GM23248 (cell line): ENCODE measurements at regions not wholly inside any gene's neighbourhood (a gene's known extent, or its start where the extent isn't known, plus 50 kb on each side); places are given as distances from the start of the nearest gene placed in this dataset.

ENCODE experiments used
- DNase-seq: peaks from one replicate; pipeline ENCODE4 v3.0.0-alpha.2; 2015
- H2AFZ ChIP-seq: fragments of 200-600 bp; sonication (generic); 2 replicates; pipeline ENCODE4 v1.6.1; 2016; ENCODE audit warnings: antibody characterized with exemption
- H3F3A ChIP-seq: fragments of 200-600 bp; sonication (generic); 2 replicates; pipeline ENCODE4 v1.6.1; 2016; ENCODE audit warnings: mild to moderate bottlenecking, antibody characterized with exemption, mixed run types; ENCODE audit not compliant: insufficient read depth
- H3K27ac ChIP-seq: fragments of 200-600 bp; sonication (generic); 2 replicates; pipeline ENCODE4 v1.5.1; 2016; ENCODE audit warnings: mild to moderate bottlenecking
- H3K27me3 ChIP-seq: fragments of 200-600 bp; sonication (generic); replicated peaks from 2 replicates; pipeline ENCODE4 v1.6.1; 2016; ENCODE audit warnings: mild to moderate bottlenecking; ENCODE audit not compliant: insufficient read depth
- H3K36me3 ChIP-seq: fragments of 200-600 bp; sonication (generic); 2 replicates; pipeline ENCODE4 v1.6.1; 2016; ENCODE audit warnings: low read depth, mild to moderate bottlenecking
- H3K4me1 ChIP-seq: fragments of 200-600 bp; sonication (generic); 2 replicates; pipeline ENCODE4 v1.6.1; 2016; ENCODE audit warnings: mild to moderate bottlenecking; ENCODE audit not compliant: insufficient read depth
- H3K4me2 ChIP-seq: fragments of 200-600 bp; sonication (generic); one replicate; pipeline ENCODE4 v1.6.1; 2016; ENCODE audit warnings: mild to moderate bottlenecking; ENCODE audit not compliant: unreplicated experiment
- H3K4me3 ChIP-seq: fragments of 200-600 bp; sonication (generic); 2 replicates; pipeline ENCODE4 v1.5.1; 2016; ENCODE audit warnings: mild to moderate bottlenecking
- H3K79me2 ChIP-seq: fragments of 200-600 bp; sonication (generic); 2 replicates; pipeline ENCODE4 v1.6.1; 2016; ENCODE audit warnings: mild to moderate bottlenecking; ENCODE audit not compliant: insufficient read depth
- H3K9ac ChIP-seq: fragments of 200-600 bp; sonication (generic); 2 replicates; pipeline ENCODE4 v1.6.1; 2016; ENCODE audit warnings: mild to moderate bottlenecking
- H3K9me2 ChIP-seq: fragments of 200-600 bp; sonication (generic); 2 replicates; pipeline ENCODE4 v1.6.1; 2016; ENCODE audit warnings: mixed run types, mild to moderate bottlenecking, moderate library complexity; ENCODE audit not compliant: insufficient read depth
- H3K9me3 ChIP-seq: fragments of 200-600 bp; sonication (generic); one replicate; pipeline ENCODE4 v1.6.1; 2017; ENCODE audit warnings: low read depth
- H4K20me1 ChIP-seq: fragments of 200-600 bp; sonication (generic); 2 replicates; pipeline ENCODE4 v1.6.0; 2016; ENCODE audit not compliant: insufficient read depth
- EZH2 ChIP-seq: fragments of 200-600 bp; sonication (generic); IDR thresholded peaks from 2 replicates; pipeline ENCODE4 v1.6.1; 2018; ENCODE audit warnings: antibody characterized with exemption, mild to moderate bottlenecking; ENCODE audit not compliant: insufficient read depth, poor library complexity, severe bottlenecking
- EZH2phosphoT487 ChIP-seq: fragments of 200-600 bp; sonication (generic); IDR thresholded peaks from 2 replicates; pipeline ENCODE4 v1.6.1; 2018; ENCODE audit warnings: antibody characterized with exemption, moderate library complexity, mild to moderate bottlenecking, low read depth; ENCODE audit not compliant: insufficient read depth
- WGBS, 2 experiments: methylation state at CpG; one replicate each; pipeline ENCODE4 v1.1.6; 2015 to 2017; ENCODE audit warnings: low lambda C conversion rate in 2 of 2, low coverage in 1 of 2; ENCODE audit errors: missing lambda C conversion rate in 2 of 2; 5-methylcytosine and 5-hydroxymethylcytosine counted together
- in situ Hi-C: fragments of 300-500 bp; cut with MboI; formaldehyde crosslinking; loops from 2 replicates; pipeline ENCODE4 v1.15.0; 2020

DNA sequence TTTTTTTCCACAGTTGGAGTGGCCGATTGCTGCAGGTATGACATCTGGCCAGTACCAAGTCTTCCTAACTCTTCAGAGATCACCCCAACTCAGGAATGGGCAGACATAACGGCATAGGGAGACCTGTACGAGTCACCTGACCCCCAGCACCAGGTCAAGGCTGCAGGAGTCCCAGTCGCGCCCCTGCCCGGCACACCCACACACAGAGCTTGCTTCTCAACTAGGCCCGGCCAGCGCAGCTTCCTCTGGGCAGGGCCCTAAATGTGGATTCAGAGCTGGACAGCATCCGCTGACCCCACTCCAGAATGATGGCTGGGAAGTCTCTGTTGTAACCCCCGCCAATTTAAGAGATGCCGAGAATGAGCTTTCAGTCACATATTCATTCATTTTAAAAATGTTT lies 58.8 kb upstream of the CLDN14 start:
- H3K27me3 ChIP-seq, result peaks cover 35% of the 10 kb centered on the region
- H3K27ac ChIP-seq, result no peak overlapping the region
- no peak overlapping the region for H3K9ac ChIP-seq
- WGBS, 2 experiments, result 87 to 91% methylated on average over 11 of the region's 11 CpGs
- no peak overlapping the region for H3K4me2 ChIP-seq
- H3K79me2 ChIP-seq, result no peaks in the 10 kb centered on the region
- H4K20me1 ChIP-seq, result no peaks in the 10 kb centered on the region
- in situ Hi-C loops, result no loop called here
- no peak overlapping the region for H2AFZ ChIP-seq
- TF ChIP-seq EZH2 (no peak), EZH2phosphoT487 (no peak)
- H3K9me2 ChIP-seq, result no peaks in the 10 kb centered on the region
- no peak overlapping the region for H3K4me3 ChIP-seq
- no peaks in the 10 kb centered on the region for H3K4me1 ChIP-seq
- no peaks in the 10 kb centered on the region for H3F3A ChIP-seq
- H3K36me3 ChIP-seq, result no peaks in the 10 kb centered on the region
- DNase-seq, result no peak
- H3K9me3 ChIP-seq, result no peaks in the 10 kb centered on the region

DNA sequence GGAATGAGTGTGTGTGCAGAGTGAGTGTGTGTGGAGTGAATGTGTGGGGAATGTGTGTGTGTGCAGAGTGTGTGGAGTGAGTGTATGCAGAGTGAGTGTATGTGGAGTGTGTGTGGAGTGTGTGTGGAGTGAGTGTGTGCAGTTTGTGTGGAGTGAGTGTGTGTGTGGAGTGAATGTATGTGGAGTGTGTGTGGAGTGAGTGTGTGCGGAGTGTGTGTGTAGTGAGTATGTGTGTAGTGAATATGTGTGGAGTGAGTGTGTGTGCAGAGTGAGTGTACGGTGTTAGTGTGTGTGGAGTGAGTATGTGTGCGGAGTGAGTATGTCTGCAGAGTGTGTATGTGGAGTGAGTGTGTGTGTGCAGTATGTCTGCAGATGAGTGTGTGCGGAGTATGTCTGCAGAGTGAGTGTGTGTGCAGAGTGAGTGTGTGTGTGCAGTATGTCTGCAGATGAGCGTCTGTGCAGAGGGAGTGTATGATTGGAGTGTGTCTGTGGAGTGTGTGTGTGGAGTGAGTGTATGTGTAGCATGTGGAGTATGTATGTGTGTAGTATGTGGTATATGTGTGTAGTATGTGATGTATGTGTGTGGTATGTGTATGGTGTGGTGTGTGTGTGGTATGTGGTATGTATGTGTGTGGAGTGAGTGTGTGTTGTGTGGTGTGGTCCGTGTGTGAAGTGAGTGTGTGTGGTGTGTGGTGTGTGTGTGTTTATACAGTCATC lies 59.7 kb upstream of the CLDN14 start:
- no peaks in the 10 kb centered on the region for H3K9me3 ChIP-seq
- WGBS, 2 experiments, result 66 to 75% methylated on average over 3 to 6 of the region's 6 CpGs
- no peak overlapping the region for H3K4me2 ChIP-seq
- H3K9ac ChIP-seq, result no peak overlapping the region
- no peaks in the 10 kb centered on the region for H3K36me3 ChIP-seq
- no peak overlapping the region for H3K4me3 ChIP-seq
- no peaks in the 10 kb centered on the region for H3F3A ChIP-seq
- H4K20me1 ChIP-seq, result no peaks in the 10 kb centered on the region
- H3K79me2 ChIP-seq, result no peaks in the 10 kb centered on the region
- no peak overlapping the region for H3K27ac ChIP-seq
- in situ Hi-C loops, result no loop called here
- DNase-seq, result no peak
- H2AFZ ChIP-seq, result no peak overlapping the region
- H3K4me1 ChIP-seq, result no peaks in the 10 kb centered on the region
- TF ChIP-seq EZH2 (no peak), EZH2phosphoT487 (no peak)
- peaks cover 41% of the 10 kb centered on the region for H3K27me3 ChIP-seq
- H3K9me2 ChIP-seq, result no peaks in the 10 kb centered on the region

DNA sequence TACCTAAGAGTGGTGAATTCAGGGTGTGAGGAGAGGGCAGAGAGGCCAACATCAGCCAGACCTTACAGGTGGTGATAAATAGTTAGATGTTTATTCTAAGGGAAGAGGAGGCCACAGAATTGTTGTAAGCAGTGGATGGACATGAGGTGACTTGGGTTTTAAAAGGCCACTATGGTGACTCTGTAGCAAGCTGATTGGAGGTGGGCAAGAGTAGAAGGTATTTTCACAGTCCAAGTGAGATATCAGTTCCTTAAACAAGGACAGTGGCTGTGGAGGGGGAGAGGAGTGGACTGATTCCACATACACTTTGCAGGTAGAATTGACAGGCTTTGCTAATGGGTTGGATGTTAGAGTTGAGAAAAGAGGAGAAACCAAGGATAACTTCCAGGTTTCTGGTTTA lies 60.8 kb upstream of the CLDN14 start:
- peaks cover 43% of the 10 kb centered on the region for H3K27me3 ChIP-seq
- H3K9me2 ChIP-seq, result no peaks in the 10 kb centered on the region
- in situ Hi-C loops, result no loop called here
- H3K36me3 ChIP-seq, result no peaks in the 10 kb centered on the region
- no peaks in the 10 kb centered on the region for H4K20me1 ChIP-seq
- no peaks in the 10 kb centered on the region for H3K79me2 ChIP-seq
- H3K4me1 ChIP-seq, result no peaks in the 10 kb centered on the region
- TF ChIP-seq EZH2 (no peak), EZH2phosphoT487 (no peak)
- H3K4me2 ChIP-seq, result no peak overlapping the region
- H3K27ac ChIP-seq, result no peak overlapping the region
- H3F3A ChIP-seq, result no peaks in the 10 kb centered on the region
- H2AFZ ChIP-seq, result no peak overlapping the region
- no peak for DNase-seq
- no peaks in the 10 kb centered on the region for H3K9me3 ChIP-seq
- H3K4me3 ChIP-seq, result no peak overlapping the region
- H3K9ac ChIP-seq, result no peak overlapping the region

DNA sequence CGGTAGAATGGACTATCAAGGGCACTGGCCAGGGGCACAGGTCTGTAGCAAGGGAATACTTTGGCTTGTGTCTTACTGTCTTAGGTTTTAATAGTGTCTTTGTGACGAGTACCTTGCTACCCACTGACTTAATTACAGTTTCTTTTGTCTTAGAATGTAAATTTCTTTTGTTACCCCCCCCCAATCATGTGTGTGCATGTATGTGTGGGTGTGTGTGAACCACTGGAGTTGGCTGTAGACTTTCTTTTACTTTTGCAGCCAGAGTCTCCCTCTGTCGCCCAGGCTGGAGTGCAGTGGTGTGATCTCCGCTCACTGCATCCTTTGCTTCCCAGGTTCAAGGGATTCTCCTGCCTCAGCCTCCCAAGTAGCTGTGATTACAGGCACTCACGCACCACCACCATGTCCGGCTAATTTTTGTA lies 61.8 kb upstream of the CLDN14 start:
- no peak overlapping the region for H3K27ac ChIP-seq
- H3K4me1 ChIP-seq, result no peaks in the 10 kb centered on the region; the same call in 1 of the 2 replicates
- no peak overlapping the region for H3K4me3 ChIP-seq
- H3K9ac ChIP-seq, result no peak overlapping the region
- H3F3A ChIP-seq, result no peaks in the 10 kb centered on the region
- H3K9me3 ChIP-seq, result no peaks in the 10 kb centered on the region
- 86 to 89% methylated on average over 6 of the region's 6 CpGs for WGBS, 2 experiments
- no peak for DNase-seq
- no peaks in the 10 kb centered on the region for H3K36me3 ChIP-seq
- no peaks in the 10 kb centered on the region for H3K9me2 ChIP-seq
- H3K27me3 ChIP-seq, result peaks cover 46% of the 10 kb centered on the region
- TF ChIP-seq EZH2, result no peak
- no peak for TF ChIP-seq EZH2phosphoT487
- in situ Hi-C loops, result no loop called here
- no peaks in the 10 kb centered on the region for H4K20me1 ChIP-seq
- no peaks in the 10 kb centered on the region for H3K79me2 ChIP-seq
- no peak overlapping the region for H3K4me2 ChIP-seq
- H2AFZ ChIP-seq, result no peak overlapping the region
